PC-3 (cell line): ENCODE measurements at regions not wholly inside any gene's neighbourhood (a gene's known extent, or its start where the extent isn't known, plus 50 kb on each side); places are given as distances from the start of the nearest gene placed in this dataset.

Experiments
- ATAC-seq: fragments of 200-7000 bp; cut with Tn5 transposase; 2 replicates; pipeline ENCODE4 v1.9.1; 2020; ENCODE audit warnings: mild to moderate bottlenecking, moderate library complexity
- BruUV-seq: library from RNA; stranded (reverse); fragments of 400-500 nt; replicated peaks from 2 replicates; lab custom pipeline; 2021; lab: Mats Ljungman, UMichigan
- CTCF ChIA-PET: fragments of 300-600 bp; sonication (Branson Sonifier 250); formaldehyde crosslinking; loops from one replicate; lab custom pipeline; 2022; ENCODE audit warnings: antibody characterized with exemption; lab: Charles Lee
- POLR2A ChIA-PET: fragments of 300-600 bp; sonication (Branson Sonifier 250); formaldehyde crosslinking; loops from one replicate; lab custom pipeline; 2022; ENCODE audit warnings: antibody characterized with exemption; ENCODE audit not compliant: unreplicated experiment; lab: Charles Lee
- DNase-seq: peaks from one replicate; pipeline ENCODE4 v3.0.0-alpha.2; 2015
- H2AFZ ChIP-seq: fragments of 300-600 bp; sonication (generic); 2 replicates; pipeline ENCODE4 v1.6.0; 2016; ENCODE audit warnings: antibody characterized with exemption, low read length
- H3F3A ChIP-seq: fragments of 300-600 bp; sonication (generic); one replicate; pipeline ENCODE4 v1.6.0; 2017; ENCODE audit warnings: antibody characterized with exemption, low read length, control low read depth, mild to moderate bottlenecking; ENCODE audit not compliant: unreplicated experiment
- H3K27ac ChIP-seq: fragments of 300-600 bp; sonication (generic); 2 replicates; pipeline ENCODE4 v1.5.1; 2016; ENCODE audit warnings: mild to moderate bottlenecking, low read length
- H3K27me3 ChIP-seq: fragments of 300-600 bp; sonication (generic); 2 replicates; pipeline ENCODE4 v1.6.1; 2016; ENCODE audit warnings: low read length, mixed read lengths
- H3K36me3 ChIP-seq: fragments of 300-600 bp; sonication (generic); 2 replicates; pipeline ENCODE4 v1.6.1; 2016; ENCODE audit warnings: low read depth, mixed run types, low read length, mixed read lengths
- H3K4me1 ChIP-seq: fragments of 300-600 bp; sonication (generic); 2 replicates; pipeline ENCODE4 v1.5.1; 2016; ENCODE audit warnings: low read length; ENCODE audit not compliant: insufficient read depth
- H3K4me2 ChIP-seq: fragments of 300-600 bp; sonication (generic); 2 replicates; pipeline ENCODE4 v1.6.0; 2016; ENCODE audit warnings: low read length
- H3K4me3 ChIP-seq: fragments of 300-600 bp; sonication (generic); 2 replicates; pipeline ENCODE4 v1.5.1; 2016; ENCODE audit warnings: mild to moderate bottlenecking, low read length, mixed read lengths
- H3K79me2 ChIP-seq: fragments of 300-600 bp; sonication (generic); 2 replicates; pipeline ENCODE4 v1.6.1; 2017; ENCODE audit warnings: low read length, mixed read lengths
- H3K9ac ChIP-seq: fragments of 300-600 bp; sonication (generic); 2 replicates; pipeline ENCODE4 v1.6.0; 2016; ENCODE audit warnings: mild to moderate bottlenecking, low read length
- H3K9me2 ChIP-seq: fragments of 300-600 bp; sonication (generic); replicated peaks from 2 replicates; pipeline ENCODE4 v1.6.1; 2016; ENCODE audit warnings: mixed run types, low read length, mixed read lengths
- H3K9me3 ChIP-seq: fragments of 300-600 bp; sonication (generic); 2 replicates; pipeline ENCODE4 v1.6.1; 2016; ENCODE audit warnings: low read length, mixed read lengths
- H4K20me1 ChIP-seq: fragments of 300-600 bp; sonication (generic); 2 replicates; pipeline ENCODE4 v1.6.1; 2016; ENCODE audit warnings: low read length, mixed read lengths
- CTCF ChIP-seq: fragments of 300-600 bp; sonication (generic); conservative IDR thresholded peaks from 2 replicates; pipeline ENCODE4 v1.5.1; 2017; ENCODE audit warnings: antibody characterized with exemption, low read depth, mild to moderate bottlenecking, low read length
- EZH2 ChIP-seq: fragments of 300-600 bp; sonication (generic); IDR thresholded peaks from one replicate; pipeline ENCODE4 v1.6.1; 2017; ENCODE audit warnings: antibody characterized with exemption, mild to moderate bottlenecking, low read length; ENCODE audit not compliant: unreplicated experiment
- EZH2phosphoT487 ChIP-seq: fragments of 300-600 bp; sonication (generic); IDR thresholded peaks from 2 replicates; pipeline ENCODE4 v1.6.1; 2018; ENCODE audit warnings: mild to moderate bottlenecking, antibody characterized with exemption, low read length, borderline replicate concordance
- intact Hi-C: fragments of 100-400 bp; cut with micrococcal nuclease; formaldehyde crosslinking; loops from 2 replicates; pipeline ENCODE4 v1.9.0; 2023

GRCh38 chr2:71846072-71846471 is 301.6 kb downstream of the CYP26B1 start:
- DNase-seq, result no peak
- Histone ChIP-seq H4K20me1 (no peaks in the 10 kb centered on the region), H3K27ac (no peak overlapping the region), H3K9me3 (no peaks in the 10 kb centered on the region), H3K4me3 (no peak overlapping the region), H3K79me2 (no peaks in the 10 kb centered on the region), H3K9me2 (no peaks in the 10 kb centered on the region), H3K9ac (no peak overlapping the region), H3K36me3 (no peaks in the 10 kb centered on the region), H3K4me2 (no peak overlapping the region), H3K27me3 (no peaks in the 10 kb centered on the region), H2AFZ (no peak overlapping the region), H3K4me1 (peaks cover 25% of the 10 kb centered on the region), H3F3A (no peaks in the 10 kb centered on the region)
- BruUV-seq, result no TSS peak
- TF ChIP-seq CTCF (no peak), EZH2 (no peak), EZH2phosphoT487 (no peak)
- ChIA-PET CTCF (no interaction called here), POLR2A (no interaction called here)
- ATAC-seq, result no peak
- intact Hi-C loops, result no loop called here

DNA sequence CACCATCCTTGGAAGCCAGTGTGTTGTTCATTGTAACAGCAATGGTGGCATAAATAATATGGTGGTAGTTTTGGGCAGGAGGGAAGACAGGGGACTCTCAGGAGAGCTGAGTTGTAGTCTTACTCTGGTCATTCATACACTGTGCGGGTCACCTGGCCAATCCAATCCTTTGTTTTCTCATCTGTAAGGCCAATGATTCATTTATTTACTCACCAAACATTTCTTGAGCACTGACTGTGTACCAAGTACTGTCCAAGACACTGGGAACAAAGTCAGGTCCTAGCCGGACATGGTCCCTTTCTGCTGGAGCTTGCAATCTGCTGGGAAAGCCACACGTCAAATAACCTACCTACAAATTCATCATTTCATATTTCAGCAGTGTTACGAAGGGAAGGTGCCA is 302.7 kb downstream of the CYP26B1 start:
- Histone ChIP-seq H2AFZ (no peak overlapping the region), H3K36me3 (no peaks in the 10 kb centered on the region), H3K4me3 (no peak overlapping the region), H3K27me3 (no peaks in the 10 kb centered on the region), H3K9ac (no peak overlapping the region), H3F3A (no peaks in the 10 kb centered on the region), H4K20me1 (no peaks in the 10 kb centered on the region), H3K4me2 (no peak overlapping the region), H3K9me2 (no peaks in the 10 kb centered on the region), H3K79me2 (no peaks in the 10 kb centered on the region), H3K9me3 (no peaks in the 10 kb centered on the region), H3K4me1 (peaks cover 25% of the 10 kb centered on the region), H3K27ac (no peak overlapping the region)
- peak; percentile 57 for DNase-seq
- TF ChIP-seq EZH2 (no peak), EZH2phosphoT487 (no peak), CTCF (no peak)
- POLR2A ChIA-PET, result no interaction called here
- CTCF ChIA-PET, result no interaction called here
- BruUV-seq, result no TSS peak
- peak; percentile 68 for ATAC-seq
- intact Hi-C loops, result no loop called here

DNA sequence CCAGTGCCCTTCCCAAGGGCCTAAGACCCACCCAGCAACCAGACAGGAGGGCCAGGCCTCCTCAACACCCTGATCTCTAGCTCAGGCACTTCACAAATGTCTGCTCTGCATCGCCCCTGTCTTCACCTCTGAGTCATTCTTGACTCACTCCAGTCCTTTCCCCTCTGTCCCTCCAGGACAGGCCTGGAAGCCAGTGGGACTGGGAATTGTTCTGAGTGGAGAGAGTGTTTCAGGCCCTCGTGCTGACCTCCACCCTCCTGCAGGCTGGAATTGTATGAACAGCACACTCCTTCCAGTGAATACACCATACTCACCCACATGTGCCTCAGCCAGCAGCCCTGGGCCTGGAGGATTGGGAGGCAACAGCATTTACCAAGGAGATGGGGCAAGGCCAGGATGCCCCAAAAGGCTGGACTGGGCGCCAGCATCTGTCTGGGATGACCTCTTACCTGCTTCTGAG is 304.2 kb downstream of the CYP26B1 start:
- no peaks in the 10 kb centered on the region for H3F3A ChIP-seq
- H3K9me2 ChIP-seq, result no peaks in the 10 kb centered on the region
- no peaks in the 10 kb centered on the region for H3K36me3 ChIP-seq
- peak; percentile 73 for DNase-seq
- H3K27me3 ChIP-seq, result no peaks in the 10 kb centered on the region
- no peak overlapping the region for H3K4me3 ChIP-seq
- H3K9ac ChIP-seq, result no peak overlapping the region
- no peak overlapping the region for H2AFZ ChIP-seq
- peak overlapping the region; percentile 5; the same call in 1 of the 2 replicates for H3K4me2 ChIP-seq
- no peaks in the 10 kb centered on the region for H3K9me3 ChIP-seq
- ChIA-PET POLR2A (no interaction called here), CTCF (no interaction called here)
- intact Hi-C loops, result no loop called here
- H3K4me1 ChIP-seq, result peaks cover 25% of the 10 kb centered on the region
- BruUV-seq, result no TSS peak
- TF ChIP-seq EZH2 (no peak), CTCF (no peak), EZH2phosphoT487 (no peak)
- no peak overlapping the region for H3K27ac ChIP-seq
- no peaks in the 10 kb centered on the region for H3K79me2 ChIP-seq
- H4K20me1 ChIP-seq, result no peaks in the 10 kb centered on the region
- peak; percentile 83 for ATAC-seq
